Neural cell (in vitro differentiated cells): ENCODE measurements at regions not wholly inside any gene's neighbourhood (a gene's known extent, or its start where the extent isn't known, plus 50 kb on each side); places are given as distances from the start of the nearest gene placed in this dataset.

ENCODE experiments used
- H2AFZ ChIP-seq: fragments of 200-600, 300-800 bp; sonication (generic), shearing (Covaris generic); 2 replicates; pipeline ENCODE4 v1.6.0; 2014; ENCODE audit warnings: low read depth, mild to moderate bottlenecking, antibody characterized with exemption, low read length, moderate library complexity
- H3F3A ChIP-seq: fragments of 200-600 bp; shearing (Covaris generic); 2 replicates; pipeline ENCODE4 v1.6.1; 2016; ENCODE audit warnings: mild to moderate bottlenecking, moderate library complexity, mixed read lengths, antibody characterized with exemption, low read length; ENCODE audit not compliant: insufficient read depth, poor library complexity, severe bottlenecking
- H3K27ac ChIP-seq: fragments of 200-600, 300-800 bp; sonication (generic), shearing (Covaris generic); 2 replicates; pipeline ENCODE4 v1.5.1; 2014; ENCODE audit warnings: mild to moderate bottlenecking, low read length, moderate library complexity
- H3K27me3 ChIP-seq: fragments of 300-800, 200-600 bp; sonication (generic), shearing (Covaris generic); 2 replicates; pipeline ENCODE4 v1.6.0; 2014; ENCODE audit warnings: mild to moderate bottlenecking, low read depth, low read length, moderate library complexity; ENCODE audit not compliant: insufficient read depth
- H3K36me3 ChIP-seq: fragments of 300-800, 200-600 bp; sonication (generic), shearing (Covaris generic); 2 replicates; pipeline ENCODE4 v1.5.1; 2014; ENCODE audit warnings: mild to moderate bottlenecking, antibody characterized with exemption, low read length, moderate library complexity; ENCODE audit not compliant: insufficient read depth
- H3K4me2 ChIP-seq: fragments of 300-800, 200-600 bp; sonication (generic), shearing (Covaris generic); 2 replicates; pipeline ENCODE4 v1.6.0; 2014; ENCODE audit warnings: mild to moderate bottlenecking, low read length
- H3K4me3 ChIP-seq: fragments of 300-800, 200-600 bp; sonication (generic), shearing (Covaris generic); 2 replicates; pipeline ENCODE4 v1.5.1; 2014; ENCODE audit warnings: mild to moderate bottlenecking, low read length, moderate library complexity
- H3K79me2 ChIP-seq: fragments of 200-600 bp; shearing (Covaris generic); replicated peaks from 2 replicates; pipeline ENCODE4 v1.6.0; 2014; ENCODE audit warnings: mild to moderate bottlenecking, low read length, moderate library complexity; ENCODE audit not compliant: insufficient read depth
- H3K9ac ChIP-seq: fragments of 300-800, 200-600 bp; sonication (generic), shearing (Covaris generic); 2 replicates; pipeline ENCODE4 v1.6.1; 2016; ENCODE audit warnings: mild to moderate bottlenecking, low read length, mixed read lengths
- H3K9me2 ChIP-seq: fragments of 200-600 bp; shearing (Covaris generic); 2 replicates; pipeline ENCODE4 v1.6.1; 2016; ENCODE audit warnings: mild to moderate bottlenecking, low read length, mixed read lengths; ENCODE audit not compliant: insufficient read depth
- H3K9me3 ChIP-seq: fragments of 200-600, 300-800 bp; sonication (generic), shearing (Covaris generic); 2 replicates; pipeline ENCODE4 v1.6.1; 2016; ENCODE audit warnings: mild to moderate bottlenecking, mixed run types, low read length, moderate library complexity, mixed read lengths
- H4K20me1 ChIP-seq: fragments of 200-600 bp; shearing (Covaris generic); 2 replicates; pipeline ENCODE4 v1.6.1; 2016; ENCODE audit warnings: mild to moderate bottlenecking, mixed run types; ENCODE audit not compliant: insufficient read depth
- CTCF ChIP-seq: fragments of 450-650 bp; IDR thresholded peaks from 2 replicates; pipeline ENCODE4 v1.5.1; 2014; ENCODE audit warnings: antibody characterized with exemption, mild to moderate bottlenecking, moderate library complexity; ENCODE audit not compliant: poor library complexity, severe bottlenecking
- EP300 ChIP-seq: fragments of 450-650 bp; conservative IDR thresholded peaks from 2 replicates; pipeline ENCODE4 v1.6.1; 2014; ENCODE audit warnings: antibody characterized with exemption, mild to moderate bottlenecking, moderate library complexity; ENCODE audit not compliant: poor library complexity, severe bottlenecking
- EZH2 ChIP-seq: fragments of 200-600, 300-800 bp; shearing (Covaris generic), sonication (generic); IDR thresholded peaks from 2 replicates; pipeline ENCODE4 v1.6.1; 2014; ENCODE audit warnings: antibody characterized with exemption, low read length, borderline replicate concordance, mild to moderate bottlenecking; ENCODE audit not compliant: insufficient read depth, poor library complexity, severe bottlenecking
- MXI1 ChIP-seq: fragments of 450-650 bp; conservative IDR thresholded peaks from 2 replicates; pipeline ENCODE4 v1.6.1; 2014; ENCODE audit warnings: antibody characterized with exemption, mild to moderate bottlenecking; ENCODE audit not compliant: poor library complexity, severe bottlenecking
- POLR2AphosphoS5 ChIP-seq: IDR thresholded peaks from 2 replicates; pipeline ENCODE4 v1.6.1; 2012
- RAD21 ChIP-seq: fragments of 450-650 bp; conservative IDR thresholded peaks from 2 replicates; pipeline ENCODE4 v1.6.1; 2014; ENCODE audit warnings: antibody characterized with exemption, mild to moderate bottlenecking, moderate library complexity
- SMC3 ChIP-seq: fragments of 450-650 bp; conservative IDR thresholded peaks from 2 replicates; pipeline ENCODE4 v1.6.1; 2014; ENCODE audit warnings: antibody characterized with exemption, mild to moderate bottlenecking, moderate library complexity; ENCODE audit not compliant: poor library complexity
- TAF1 ChIP-seq: IDR thresholded peaks from 2 replicates; pipeline ENCODE4 v1.6.1; 2012; ENCODE audit warnings: low read depth
- TF ChIP-seq, protein P1 (sequence below): IDR thresholded peaks from 2 replicates; pipeline ENCODE4 v1.6.1; 2012; ENCODE audit warnings: borderline replicate concordance

- no peak for TF ChIP-seq RAD21
- no peak for TF ChIP-seq EP300
- no peak for TF ChIP-seq EZH2
- no peak for TF ChIP-seq MXI1
- TF ChIP-seq SMC3: no peak
- TF ChIP-seq, protein P1, sequence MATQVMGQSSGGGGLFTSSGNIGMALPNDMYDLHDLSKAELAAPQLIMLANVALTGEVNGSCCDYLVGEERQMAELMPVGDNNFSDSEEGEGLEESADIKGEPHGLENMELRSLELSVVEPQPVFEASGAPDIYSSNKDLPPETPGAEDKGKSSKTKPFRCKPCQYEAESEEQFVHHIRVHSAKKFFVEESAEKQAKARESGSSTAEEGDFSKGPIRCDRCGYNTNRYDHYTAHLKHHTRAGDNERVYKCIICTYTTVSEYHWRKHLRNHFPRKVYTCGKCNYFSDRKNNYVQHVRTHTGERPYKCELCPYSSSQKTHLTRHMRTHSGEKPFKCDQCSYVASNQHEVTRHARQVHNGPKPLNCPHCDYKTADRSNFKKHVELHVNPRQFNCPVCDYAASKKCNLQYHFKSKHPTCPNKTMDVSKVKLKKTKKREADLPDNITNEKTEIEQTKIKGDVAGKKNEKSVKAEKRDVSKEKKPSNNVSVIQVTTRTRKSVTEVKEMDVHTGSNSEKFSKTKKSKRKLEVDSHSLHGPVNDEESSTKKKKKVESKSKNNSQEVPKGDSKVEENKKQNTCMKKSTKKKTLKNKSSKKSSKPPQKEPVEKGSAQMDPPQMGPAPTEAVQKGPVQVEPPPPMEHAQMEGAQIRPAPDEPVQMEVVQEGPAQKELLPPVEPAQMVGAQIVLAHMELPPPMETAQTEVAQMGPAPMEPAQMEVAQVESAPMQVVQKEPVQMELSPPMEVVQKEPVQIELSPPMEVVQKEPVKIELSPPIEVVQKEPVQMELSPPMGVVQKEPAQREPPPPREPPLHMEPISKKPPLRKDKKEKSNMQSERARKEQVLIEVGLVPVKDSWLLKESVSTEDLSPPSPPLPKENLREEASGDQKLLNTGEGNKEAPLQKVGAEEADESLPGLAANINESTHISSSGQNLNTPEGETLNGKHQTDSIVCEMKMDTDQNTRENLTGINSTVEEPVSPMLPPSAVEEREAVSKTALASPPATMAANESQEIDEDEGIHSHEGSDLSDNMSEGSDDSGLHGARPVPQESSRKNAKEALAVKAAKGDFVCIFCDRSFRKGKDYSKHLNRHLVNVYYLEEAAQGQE: no peak
- no peak for TF ChIP-seq TAF1
- TF ChIP-seq POLR2AphosphoS5: no peak
- no peak for TF ChIP-seq CTCF
- no peak overlapping the region for H3K4me2 ChIP-seq
These were observed 211.1 kb downstream of the LRATD1 start for GRCh38 chr2:14843507-14844204.

DNA sequence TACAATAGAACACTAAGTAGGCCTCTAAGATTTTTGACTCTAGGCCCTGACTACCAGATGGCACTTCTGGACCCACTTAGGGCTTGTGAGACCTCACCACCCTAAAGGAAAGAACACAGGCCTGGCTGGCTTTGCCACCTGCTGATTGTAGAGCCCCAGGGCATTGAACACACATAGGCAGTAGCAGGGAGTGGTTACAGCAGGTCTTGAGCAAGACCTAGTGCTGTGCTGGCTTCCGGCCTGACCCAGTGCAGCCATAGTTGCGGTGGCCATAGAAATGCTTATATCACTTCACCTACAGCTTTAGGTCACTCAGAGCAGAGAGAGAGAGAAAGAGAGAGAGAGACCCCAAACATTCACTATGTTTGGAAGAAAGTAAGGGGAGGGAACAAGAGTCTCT is 223.2 kb downstream of the LRATD1 start:
- H3K27me3 ChIP-seq: no peaks in the 10 kb centered on the region
- H3K27ac ChIP-seq: no peak overlapping the region
- H4K20me1 ChIP-seq: no peaks in the 10 kb centered on the region
- no peaks in the 10 kb centered on the region for H3F3A ChIP-seq
- no peak overlapping the region for H2AFZ ChIP-seq
- no peak for TF ChIP-seq EZH2
- TF ChIP-seq TAF1: no peak
- TF ChIP-seq CTCF: no peak
- no peak for TF ChIP-seq RAD21
- H3K4me2 ChIP-seq: no peak overlapping the region
- no peaks in the 10 kb centered on the region for H3K79me2 ChIP-seq
- no peak overlapping the region for H3K4me3 ChIP-seq
- H3K9me2 ChIP-seq: no peaks in the 10 kb centered on the region
- H3K9ac ChIP-seq: no peak overlapping the region
- H3K36me3 ChIP-seq: no peaks in the 10 kb centered on the region
- H3K9me3 ChIP-seq: no peaks in the 10 kb centered on the region

More at GRCh38 chr2:14843507-14844204, 211.1 kb downstream of the LRATD1 start:
- Histone ChIP-seq H3K9me2 (no peaks in the 10 kb centered on the region), H3K4me3 (no peak overlapping the region), H3K9me3 (no peaks in the 10 kb centered on the region), H4K20me1 (no peaks in the 10 kb centered on the region), H3K27ac (no peak overlapping the region), H3K9ac (no peak overlapping the region), H3K27me3 (no peaks in the 10 kb centered on the region), H3K36me3 (no peaks in the 10 kb centered on the region), H2AFZ (no peak overlapping the region), H3K79me2 (no peaks in the 10 kb centered on the region), H3F3A (no peaks in the 10 kb centered on the region)
